Transverse colon (tissue), 4 donors: ENCODE measurements at regions not wholly inside any gene's neighbourhood (a gene's known extent, or its start where the extent isn't known, plus 50 kb on each side); places are given as distances from the start of the nearest gene placed in this dataset.
"Not testable (repeated sequence)": the region's sequence is repeated elsewhere in the genome, so short reads cannot be mapped to it uniquely, and the experiment has no call there.

Source experiments
- DNase-seq: peaks from one replicate; pipeline ENCODE4 v3.0.0-alpha.2; 2019
- H3K27ac ChIP-seq, 4 donors: fragments of 200-600 bp; sonication (generic); 2 replicates each; pipeline ENCODE4 v1.5.1; 2016 to 2018; ENCODE audit warnings: inconsistent platforms in 4 of 4
- H3K27me3 ChIP-seq: fragments of 200-600 bp; sonication (generic); 2 replicates; pipeline ENCODE4 v1.5.1; 2017; ENCODE audit warnings: inconsistent platforms
- H3K36me3 ChIP-seq, 4 donors: fragments of 200-600 bp; sonication (generic); 2 replicates each; pipeline ENCODE4 v1.5.1; 2017 to 2019; ENCODE audit warnings: inconsistent platforms in 4 of 4
- H3K4me1 ChIP-seq, 4 donors: fragments of 200-600 bp; sonication (generic); 2 replicates each; pipeline ENCODE4 v1.5.1; 2017 to 2020; ENCODE audit warnings: inconsistent platforms in 4 of 4
- H3K4me3 ChIP-seq, 4 donors: fragments of 200-600 bp; sonication (generic); 1 replicate in 1 of 4; 2 replicates in 3 of 4; pipeline versions ENCODE4 v1.5.1 to v1.6.1; 2017 to 2019; ENCODE audit warnings: inconsistent platforms in 4 of 4
- H3K9me3 ChIP-seq, 2 donors: fragments of 200-600 bp; sonication (generic); 2 replicates each; pipeline ENCODE4 v1.5.1; 2017 to 2019; ENCODE audit warnings: inconsistent platforms in 2 of 2
- CTCF ChIP-seq, 5 experiments: fragments of 200-600 bp in 3 of 5; fragments of 450-650 bp in 2 of 5; sonication (generic) in 3 of 5; IDR thresholded peaks; 1 replicate in 2 of 5; 2 replicates in 3 of 5; pipeline ENCODE4 v1.5.1; 2016 to 2017; ENCODE audit warnings: antibody characterized with exemption in 5 of 5, inconsistent platforms in 3 of 5, mild to moderate bottlenecking in 2 of 5, moderate library complexity in 1 of 5
- EP300 ChIP-seq: sonication (generic); formaldehyde crosslinking; IDR thresholded peaks from one replicate; pipeline ENCODE4 v1.6.1; 2017; ENCODE audit warnings: antibody characterized with exemption, low read depth
- POLR2A ChIP-seq: fragments of 450-650 bp; IDR thresholded peaks from one replicate; pipeline ENCODE4 v1.6.1; 2016; ENCODE audit warnings: antibody characterized with exemption, mild to moderate bottlenecking, moderate library complexity
- POLR2AphosphoS5 ChIP-seq, 3 donors: sonication (generic); formaldehyde crosslinking; IDR thresholded peaks; one replicate each; pipeline ENCODE4 v1.6.1; 2016; ENCODE audit warnings: antibody characterized with exemption in 3 of 3
- WGBS, 2 donors: methylation state at CpG; one replicate each; pipeline ENCODE4 v1.1.5; 2018; ENCODE audit warnings: low coverage in 1 of 2; 5-methylcytosine and 5-hydroxymethylcytosine counted together
- in situ Hi-C, 4 donors: fragments of 200-750 bp; cut with MboI; loops; one replicate each; pipeline versions ENCODE4 v1.15.0 to v1.15.1; 2017; ENCODE audit warnings: low sequenced_read_pairs in 3 of 4, low pct_ligation_motif_present in 1 of 4, low pct_unique_long_range_greater_than_20kb in 1 of 4
- intact Hi-C: fragments of 100-400 bp; cut with DNase I; formaldehyde crosslinking; loops from one replicate; pipeline ENCODE4 v1.15.1; 2023; ENCODE audit warnings: low total_unique reads

- intact Hi-C loops = no loop called here
- no peak for DNase-seq
- no peak overlapping the region for H3K27ac ChIP-seq
- no peaks in the 10 kb centered on the region for H3K9me3 ChIP-seq
- H3K27me3 ChIP-seq = no peaks in the 10 kb centered on the region
- in situ Hi-C loops = no loop called here
- no peak overlapping the region for H3K4me3 ChIP-seq
- TF ChIP-seq CTCF (IDR thresholded peaks at IDR 0.05) (no peak), POLR2A (no peak), POLR2AphosphoS5 (IDR thresholded peaks at IDR 0.05) (no peak), EP300 (no peak)
- no peaks in the 10 kb centered on the region for H3K36me3 ChIP-seq
- no peaks in the 10 kb centered on the region for H3K4me1 ChIP-seq
Measured at GRCh38 chr4:60726779-60727178, 473.3 kb upstream of the ADGRL3 start.

GRCh38 chr4:60729194-60729593 lies 470.9 kb upstream of the ADGRL3 start:
- Histone ChIP-seq H3K36me3 (no peaks in the 10 kb centered on the region), H3K4me1 (no peaks in the 10 kb centered on the region), H3K27me3 (no peaks in the 10 kb centered on the region), H3K27ac (no peak overlapping the region), H3K4me3 (no peak overlapping the region), H3K9me3 (no peaks in the 10 kb centered on the region)
- no peak for DNase-seq
- intact Hi-C loops = no loop called here
- in situ Hi-C loops = no loop called here
- TF ChIP-seq EP300 = no peak
- no peak for TF ChIP-seq CTCF (IDR thresholded peaks at IDR 0.05)
- TF ChIP-seq POLR2A = no peak
- TF ChIP-seq POLR2AphosphoS5 (IDR thresholded peaks at IDR 0.05) = no peak

GRCh38 chr4:60729764-60730163 lies 470.4 kb upstream of the ADGRL3 start:
- DNase-seq, H3K36me3 ChIP-seq, H3K27me3 ChIP-seq, H3K9me3 ChIP-seq, H3K27ac ChIP-seq, H3K4me3 ChIP-seq, H3K4me1 ChIP-seq, intact Hi-C loops, in situ Hi-C loops: not testable (repeated sequence)
- 64 to 70% methylated on average over 3 of the region's 3 CpGs for WGBS, 2 donors

GRCh38 chr4:60737858-60738257 lies 462.3 kb upstream of the ADGRL3 start:
- Histone ChIP-seq H3K9me3 (peaks cover 0 to 3% of the 10 kb centered on the region in 2 donors), H3K27ac (no peak overlapping the region), H3K4me1 (no peaks in the 10 kb centered on the region), H3K4me3 (no peak overlapping the region), H3K27me3 (no peaks in the 10 kb centered on the region), H3K36me3 (no peaks in the 10 kb centered on the region)
- TF ChIP-seq EP300 (no peak), POLR2AphosphoS5 (IDR thresholded peaks at IDR 0.05) (no peak), POLR2A (no peak), CTCF (IDR thresholded peaks at IDR 0.05) (no peak)
- in situ Hi-C loops = no loop called here
- intact Hi-C loops = no loop called here
- WGBS, 2 donors = 33 to 35% methylated on average over 2 of the region's 2 CpGs
- DNase-seq = no peak

GRCh38 chr4:60743654-60744053 lies 456.5 kb upstream of the ADGRL3 start:
- 64% methylated on average over 1 of the region's 1 CpG; no CpG with 5 or more reads in 1 of the 2 donors for WGBS, 2 donors
- TF ChIP-seq POLR2AphosphoS5 (IDR thresholded peaks at IDR 0.05) (no peak), POLR2A (no peak), EP300 (no peak), CTCF (IDR thresholded peaks at IDR 0.05) (no peak)
- in situ Hi-C loops = no loop called here

More at GRCh38 chr4:60743654-60744053, 456.5 kb upstream of the ADGRL3 start:
- Histone ChIP-seq H3K27ac (no peak overlapping the region), H3K36me3 (no peaks in the 10 kb centered on the region), H3K4me1 (no peaks in the 10 kb centered on the region), H3K9me3 (peaks cover 0 to 3% of the 10 kb centered on the region in 2 donors), H3K4me3 (no peak overlapping the region), H3K27me3 (no peaks in the 10 kb centered on the region)
- no peak for DNase-seq
- intact Hi-C loops = no loop called here
